ENCODE measurements at regions not wholly inside any gene's neighbourhood (a gene's known extent, or its start where the extent isn't known, plus 50 kb on each side); places are given as distances from the start of the nearest gene placed in this dataset.
"Not testable (repeated sequence)": the region's sequence is repeated elsewhere in the genome, so short reads cannot be mapped to it uniquely, and the experiment has no call there.

- Mint-ChIP-seq H3K36me3 (ENCODE audit: insufficient read depth) (no peaks in the 10 kb centered on the region), H3K27me3 (no peaks in the 10 kb centered on the region), H3K27ac (no peak overlapping the region), H3K4me3 (ENCODE audit: low read depth) (no peak overlapping the region), H3K4me1 (ENCODE audit: low read depth) (no peaks in the 10 kb centered on the region), H3K9me3 (ENCODE audit: low read depth) (peaks cover 17% of the 10 kb centered on the region)
- DNase-seq (ENCODE audit: low spot score, unreplicated experiment): no peak
- TF ChIP-seq CTCF (IDR thresholded peaks at IDR 0.05; ENCODE audit: unreplicated experiment): no peak
Observed at GRCh38 chr1:186255266-186255665, 119.8 kb downstream of the TPR start.

DNA sequence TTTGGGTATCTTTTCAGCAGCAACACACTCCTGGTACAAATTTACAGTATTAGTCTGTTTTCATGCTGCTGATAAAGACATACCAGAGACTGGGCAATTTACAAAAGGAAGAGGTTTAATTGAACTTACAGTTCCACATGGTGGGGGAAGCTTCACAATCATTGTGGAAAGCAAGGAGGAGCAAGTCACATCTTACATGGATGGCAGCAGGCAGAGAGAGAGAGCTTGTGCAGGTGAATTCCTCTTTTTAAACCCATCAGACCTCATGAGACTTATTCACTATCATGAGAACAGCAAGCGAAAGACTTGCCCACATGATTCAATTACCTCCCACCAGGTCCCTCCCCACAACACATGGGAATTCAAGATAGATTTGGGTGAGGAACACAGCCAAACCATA lies 124.5 kb downstream of the TPR start:
- Mint-ChIP-seq H3K27me3 (no peaks in the 10 kb centered on the region), H3K9me3 (ENCODE audit: low read depth) (peaks cover 22% of the 10 kb centered on the region), H3K36me3 (ENCODE audit: insufficient read depth) (no peaks in the 10 kb centered on the region), H3K27ac (no peak overlapping the region), H3K4me3 (ENCODE audit: low read depth) (no peak overlapping the region), H3K4me1 (ENCODE audit: low read depth) (no peaks in the 10 kb centered on the region)
- DNase-seq (ENCODE audit: low spot score, unreplicated experiment): no peak
- TF ChIP-seq CTCF (IDR thresholded peaks at IDR 0.05; ENCODE audit: unreplicated experiment): no peak

GRCh38 chr1:186248608-186249007 lies 126.4 kb downstream of the TPR start:
- H3K27ac Mint-ChIP-seq; H3K4me3 Mint-ChIP-seq (ENCODE audit: low read depth); H3K27me3 Mint-ChIP-seq; H3K4me1 Mint-ChIP-seq (ENCODE audit: low read depth); DNase-seq (ENCODE audit: low spot score, unreplicated experiment); H3K36me3 Mint-ChIP-seq (ENCODE audit: insufficient read depth): not testable (repeated sequence)
- H3K9me3 Mint-ChIP-seq (ENCODE audit: low read depth): peaks cover 22% of the 10 kb centered on the region

- Mint-ChIP-seq H3K27ac (no peak overlapping the region), H3K9me3 (ENCODE audit: low read depth) (peaks cover 9% of the 10 kb centered on the region), H3K27me3 (no peaks in the 10 kb centered on the region), H3K4me1 (ENCODE audit: low read depth) (no peaks in the 10 kb centered on the region), H3K4me3 (ENCODE audit: low read depth) (no peak overlapping the region), H3K36me3 (ENCODE audit: insufficient read depth) (no peaks in the 10 kb centered on the region)
- peak; percentile 38 for TF ChIP-seq CTCF (IDR thresholded peaks at IDR 0.05; ENCODE audit: unreplicated experiment)
- no peak for DNase-seq (ENCODE audit: low spot score, unreplicated experiment)
Observed at GRCh38 chr1:186244825-186245224, 130.2 kb downstream of the TPR start.

Measured in progenitor cell of endocrine pancreas (in vitro differentiated cells).